ENCODE measurements at regions not wholly inside any gene's neighbourhood (a gene's known extent, or its start where the extent isn't known, plus 50 kb on each side); places are given as distances from the start of the nearest gene placed in this dataset.

- TF ChIP-seq, protein P1, sequence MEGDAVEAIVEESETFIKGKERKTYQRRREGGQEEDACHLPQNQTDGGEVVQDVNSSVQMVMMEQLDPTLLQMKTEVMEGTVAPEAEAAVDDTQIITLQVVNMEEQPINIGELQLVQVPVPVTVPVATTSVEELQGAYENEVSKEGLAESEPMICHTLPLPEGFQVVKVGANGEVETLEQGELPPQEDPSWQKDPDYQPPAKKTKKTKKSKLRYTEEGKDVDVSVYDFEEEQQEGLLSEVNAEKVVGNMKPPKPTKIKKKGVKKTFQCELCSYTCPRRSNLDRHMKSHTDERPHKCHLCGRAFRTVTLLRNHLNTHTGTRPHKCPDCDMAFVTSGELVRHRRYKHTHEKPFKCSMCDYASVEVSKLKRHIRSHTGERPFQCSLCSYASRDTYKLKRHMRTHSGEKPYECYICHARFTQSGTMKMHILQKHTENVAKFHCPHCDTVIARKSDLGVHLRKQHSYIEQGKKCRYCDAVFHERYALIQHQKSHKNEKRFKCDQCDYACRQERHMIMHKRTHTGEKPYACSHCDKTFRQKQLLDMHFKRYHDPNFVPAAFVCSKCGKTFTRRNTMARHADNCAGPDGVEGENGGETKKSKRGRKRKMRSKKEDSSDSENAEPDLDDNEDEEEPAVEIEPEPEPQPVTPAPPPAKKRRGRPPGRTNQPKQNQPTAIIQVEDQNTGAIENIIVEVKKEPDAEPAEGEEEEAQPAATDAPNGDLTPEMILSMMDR (IDR thresholded peaks at IDR 0.05) = no peak
- TF ChIP-seq POLR2AphosphoS5 (IDR thresholded peaks at IDR 0.05) = no peak
- TF ChIP-seq POLR2A (IDR thresholded peaks at IDR 0.05) = no peak
Observed at GRCh38 chr9:81268048-81268447, 421.3 kb downstream of the TLE1 start.

Measured in upper lobe of left lung (tissue), 4 donors.